ENCODE measurements at regions not wholly inside any gene's neighbourhood (a gene's known extent, or its start where the extent isn't known, plus 50 kb on each side); places are given as distances from the start of the nearest gene placed in this dataset.

DNA sequence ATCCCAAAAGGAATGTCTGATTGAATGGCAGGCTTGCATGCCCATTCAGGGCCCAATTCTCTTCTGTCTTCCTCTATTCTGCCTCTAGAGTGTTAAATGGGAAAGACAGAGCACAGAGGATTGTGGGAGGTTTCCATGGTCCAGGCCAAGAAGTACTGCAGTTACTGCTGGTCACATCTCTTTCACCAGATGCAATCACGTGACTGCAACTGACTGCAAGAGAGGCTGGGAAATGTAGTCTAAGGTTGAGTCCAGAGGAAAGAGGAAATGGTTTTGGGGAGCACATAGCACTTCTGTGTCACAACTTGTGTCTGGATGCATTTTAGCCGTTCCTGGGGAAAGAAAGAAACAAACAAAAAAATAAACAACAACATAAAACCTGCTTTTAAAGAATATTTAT is 336.4 kb upstream of the BTBD3 start:
- no peak for DNase-seq (ENCODE audit: low read depth)

DNA sequence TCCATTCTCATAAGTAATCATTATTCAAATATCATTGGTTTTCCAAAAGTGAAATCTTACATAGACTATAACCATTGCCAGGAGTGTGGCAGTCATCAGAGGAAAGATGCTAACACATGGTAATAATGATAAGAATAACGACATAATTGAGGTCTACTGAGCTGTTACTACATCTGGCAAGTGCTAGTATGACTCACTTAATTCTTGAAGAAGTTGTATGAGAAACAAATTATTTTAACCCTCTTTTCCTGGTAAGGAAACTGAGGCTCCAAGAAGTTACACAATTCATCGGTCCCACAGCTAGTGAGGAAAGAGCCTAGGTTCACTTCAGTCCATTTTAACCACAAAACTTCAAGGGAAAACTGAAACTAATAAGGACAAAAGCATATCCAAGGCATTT is 335.6 kb upstream of the BTBD3 start:
- no peak for DNase-seq (ENCODE audit: low read depth)

DNA sequence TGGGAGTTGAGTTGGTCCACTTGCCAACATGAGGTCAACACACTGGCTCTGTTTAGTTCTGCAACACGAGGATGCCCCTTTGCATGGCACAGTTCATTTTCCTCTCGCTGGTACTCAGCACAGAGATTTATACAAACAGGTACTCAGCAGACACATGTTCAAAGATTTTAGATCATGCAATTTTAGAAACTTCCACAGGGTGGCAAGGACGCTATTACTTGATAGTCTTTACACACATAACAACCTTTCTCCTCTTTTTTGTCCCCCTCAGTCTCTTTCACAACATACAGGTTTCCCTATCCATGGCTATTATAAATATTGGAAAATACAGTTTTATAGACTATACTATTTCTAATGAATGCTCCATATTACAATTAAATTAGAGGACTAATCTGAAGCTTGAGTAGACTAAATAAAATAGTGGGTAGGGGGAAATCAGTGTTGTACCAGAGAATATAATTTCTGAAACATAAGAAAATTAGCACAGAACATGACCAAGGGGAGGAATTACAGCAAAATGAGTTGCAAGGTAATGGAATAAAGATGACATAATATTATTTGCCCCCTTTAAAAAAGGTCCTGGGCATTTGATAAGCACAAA is 331.8 kb upstream of the BTBD3 start:
- peak; percentile 6 for DNase-seq (ENCODE audit: low read depth)

DNA sequence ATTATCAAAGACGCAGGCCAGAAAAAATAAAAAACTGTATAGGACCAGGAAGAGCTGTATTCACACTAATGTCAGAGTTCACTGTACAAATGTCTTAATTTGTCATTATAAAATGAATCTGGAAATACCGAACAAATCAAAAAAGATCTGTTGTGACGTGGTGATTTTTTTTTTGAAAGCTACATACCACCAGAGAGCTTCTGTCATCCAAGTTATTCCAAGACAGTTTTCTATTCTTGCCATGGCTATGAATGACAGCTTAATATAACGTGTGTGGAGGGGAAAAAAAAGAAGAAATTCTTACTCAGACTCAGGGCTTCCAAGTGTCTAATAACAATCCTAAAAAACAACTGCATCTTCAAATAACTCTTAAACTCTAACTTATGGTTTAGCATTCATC is 328.8 kb upstream of the BTBD3 start:
- DNase-seq (ENCODE audit: low read depth) = no peak

DNA sequence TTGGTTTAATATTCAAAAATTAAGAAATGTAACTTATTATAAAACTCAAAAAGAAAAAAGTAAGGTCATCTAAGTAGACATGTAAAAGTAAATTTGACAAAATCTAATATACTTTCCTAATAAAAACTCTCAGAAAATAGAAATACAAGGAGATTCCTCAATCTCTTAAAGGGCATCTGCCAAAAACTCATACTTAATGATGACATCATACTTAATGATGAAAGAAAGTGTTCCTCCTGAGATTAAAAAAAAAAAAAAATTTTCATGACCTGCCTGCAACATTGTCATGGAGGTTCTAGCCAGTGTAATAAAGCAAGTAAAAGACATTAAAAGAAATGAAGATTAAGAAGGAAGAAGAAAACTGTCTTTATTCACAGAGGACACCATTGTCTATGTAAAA is 325.7 kb upstream of the BTBD3 start:
- DNase-seq (ENCODE audit: low read depth) = no peak

GRCh38 chr20:11604339-11604738 is 313.4 kb upstream of the BTBD3 start:
- no peak for DNase-seq (ENCODE audit: low read depth)

- DNase-seq (ENCODE audit: low read depth) = no peak
Measured at GRCh38 chr20:11607047-11607446, 310.6 kb upstream of the BTBD3 start.

- DNase-seq (ENCODE audit: low read depth) = no peak
Measured at GRCh38 chr20:11608736-11609135, 309.0 kb upstream of the BTBD3 start.

DNA sequence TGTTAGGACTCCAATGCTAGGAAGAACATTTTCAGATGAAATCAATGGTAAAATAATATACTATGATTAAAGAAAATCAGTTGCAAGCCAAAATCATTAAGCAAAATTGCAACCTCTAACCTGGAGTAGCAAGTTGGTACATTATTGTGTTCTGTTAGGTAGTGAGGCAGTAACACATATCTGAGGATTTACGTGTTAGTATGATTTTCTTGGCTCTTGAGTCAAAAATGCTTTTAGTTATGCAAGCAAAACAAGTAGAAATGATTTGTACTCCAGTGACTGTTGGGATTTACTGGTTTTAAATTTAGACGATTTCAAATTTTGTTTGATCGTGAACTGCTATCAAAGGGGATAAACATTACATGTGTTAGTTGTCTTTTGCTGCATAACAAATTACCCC is 293.0 kb upstream of the BTBD3 start:
- DNase-seq (ENCODE audit: low read depth) = no peak

GRCh38 chr20:11626551-11626950 is 291.1 kb upstream of the BTBD3 start:
- DNase-seq (ENCODE audit: low read depth) = no peak

DNA sequence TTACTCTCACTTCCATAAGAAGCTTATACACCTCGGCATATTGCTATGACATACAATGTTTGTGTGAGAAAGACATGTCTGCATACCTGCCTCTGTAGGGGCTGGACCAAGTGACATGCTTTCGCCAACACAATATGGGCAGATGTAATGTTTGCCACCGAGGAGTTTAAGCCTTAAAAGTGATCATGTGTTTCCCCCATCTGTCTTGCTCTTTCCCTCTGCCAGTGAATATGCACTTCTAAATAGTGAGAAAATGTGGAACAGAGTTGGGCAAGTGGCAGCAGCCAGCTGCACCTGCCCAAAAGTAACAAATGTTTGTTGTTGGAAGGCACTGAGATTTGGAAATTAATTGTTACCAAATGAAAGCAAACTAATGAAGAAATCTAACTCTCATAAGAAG is 274.8 kb upstream of the BTBD3 start:
- DNase-seq (ENCODE audit: low read depth) = no peak

DNA sequence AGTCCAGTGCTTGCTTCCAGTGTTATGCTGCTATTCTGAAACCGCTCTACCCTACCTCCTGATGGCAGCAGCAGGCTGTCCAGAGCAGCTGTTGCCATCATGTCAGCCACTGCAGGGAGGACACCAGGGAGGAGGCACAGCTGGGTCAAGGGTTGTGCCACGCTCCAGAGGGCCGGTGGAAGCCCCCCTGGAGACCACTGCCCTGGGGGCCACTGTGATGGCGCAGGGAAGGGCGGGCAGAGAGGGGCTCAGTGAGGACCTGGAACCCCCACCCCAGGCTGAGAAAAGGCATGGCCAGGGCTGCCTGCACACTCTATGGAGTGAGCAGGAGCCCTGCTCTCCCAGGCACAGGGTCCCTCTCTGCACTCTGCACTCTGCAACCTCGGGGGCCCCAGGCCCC is 271.3 kb upstream of the BTBD3 start:
- DNase-seq (ENCODE audit: low read depth) = no peak

DNA sequence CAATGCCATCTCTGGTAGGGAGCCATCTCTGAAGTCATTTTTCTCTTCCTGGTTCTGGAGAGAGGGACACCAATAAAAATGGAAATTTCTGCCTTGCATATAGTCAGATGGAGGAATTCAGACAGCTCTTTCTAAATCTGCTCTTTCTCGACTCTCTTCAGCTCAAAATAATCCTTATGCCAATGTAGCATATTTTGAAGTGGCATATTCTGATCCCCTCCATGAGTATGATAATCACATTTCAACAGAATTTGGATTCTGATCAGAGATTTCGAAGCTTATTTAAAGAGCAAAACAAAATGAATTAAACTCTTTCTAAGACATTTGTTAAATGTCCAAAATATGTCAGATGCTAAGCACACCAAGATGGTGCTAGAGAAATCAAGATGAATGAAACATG is 267.1 kb upstream of the BTBD3 start:
- DNase-seq (ENCODE audit: low read depth) = no peak

DNA sequence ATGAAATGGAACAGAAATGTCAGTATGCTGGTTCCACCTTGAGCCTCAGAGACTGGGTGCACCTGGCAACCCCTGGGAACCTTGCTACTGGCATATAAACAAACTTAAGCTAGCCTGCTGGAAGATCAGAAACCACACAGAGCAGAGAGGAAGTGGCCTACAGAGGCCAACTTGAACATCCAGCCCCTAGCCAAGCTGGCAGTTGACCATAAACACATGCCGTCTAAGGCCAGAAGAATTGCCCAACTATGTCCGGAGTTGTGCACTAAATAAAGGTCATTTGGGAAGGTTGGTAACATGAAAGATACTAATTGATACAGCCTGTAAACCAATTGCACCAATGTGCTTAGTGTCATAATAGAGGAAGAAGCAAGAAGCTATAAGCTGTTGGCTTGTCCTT is 266.6 kb upstream of the BTBD3 start:
- DNase-seq (ENCODE audit: low read depth) = no peak

DNA sequence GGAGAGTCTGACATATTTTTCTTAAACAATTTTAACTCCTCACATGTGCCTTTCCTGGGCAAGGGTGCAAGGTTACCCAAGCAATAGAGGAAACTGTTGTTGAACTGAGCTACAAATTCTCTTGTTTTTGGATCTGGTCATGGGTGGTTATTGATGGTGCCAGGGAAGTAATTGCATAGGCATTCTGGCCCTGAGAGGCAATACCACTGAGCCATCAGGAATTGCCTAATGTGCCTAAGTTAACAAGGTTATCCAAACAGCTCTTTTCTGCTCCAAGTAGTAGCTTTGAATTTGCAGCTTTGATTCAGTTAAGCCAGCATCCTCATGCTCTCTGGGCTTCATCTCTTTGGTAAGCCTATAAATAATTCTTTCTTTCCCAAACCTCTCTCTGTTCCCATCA is 266.0 kb upstream of the BTBD3 start:
- no peak for DNase-seq (ENCODE audit: low read depth)

DNA sequence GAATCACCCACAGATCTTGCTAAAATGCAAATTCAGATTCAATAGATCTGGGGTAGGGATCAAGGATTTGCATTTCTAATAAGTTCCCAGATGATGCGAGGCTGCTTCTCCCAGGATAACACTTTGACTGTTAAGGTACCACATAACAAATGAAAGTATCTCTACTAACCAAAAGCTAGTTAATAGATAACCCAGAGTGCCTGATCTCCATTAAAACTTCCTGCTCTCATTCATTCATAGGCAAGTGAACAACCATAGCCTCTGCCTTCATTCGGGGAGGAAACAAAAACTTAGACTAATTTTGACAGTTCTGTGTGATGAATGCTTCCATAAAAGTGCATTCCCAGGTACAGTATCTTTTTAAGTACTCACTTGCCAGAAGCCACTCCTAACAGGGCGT is 265.6 kb upstream of the BTBD3 start:
- no peak for DNase-seq (ENCODE audit: low read depth)

- DNase-seq (ENCODE audit: low read depth) = no peak
Measured at GRCh38 chr20:11654766-11655165, 262.9 kb upstream of the BTBD3 start.

- no peak for DNase-seq (ENCODE audit: low read depth)
Measured at GRCh38 chr20:11660673-11661072, 257.0 kb upstream of the BTBD3 start.

GRCh38 chr20:11671015-11671511 is 246.6 kb upstream of the BTBD3 start:
- DNase-seq (ENCODE audit: low read depth) = no peak

GRCh38 chr20:11672959-11673358 is 244.7 kb upstream of the BTBD3 start:
- no peak for DNase-seq (ENCODE audit: low read depth)

GRCh38 chr20:11675920-11676629 is 241.6 kb upstream of the BTBD3 start:
- DNase-seq (ENCODE audit: low read depth) = no peak

GRCh38 chr20:11676630-11677287 is 240.9 kb upstream of the BTBD3 start:
- peak; percentile 8 for DNase-seq (ENCODE audit: low read depth)

DNA sequence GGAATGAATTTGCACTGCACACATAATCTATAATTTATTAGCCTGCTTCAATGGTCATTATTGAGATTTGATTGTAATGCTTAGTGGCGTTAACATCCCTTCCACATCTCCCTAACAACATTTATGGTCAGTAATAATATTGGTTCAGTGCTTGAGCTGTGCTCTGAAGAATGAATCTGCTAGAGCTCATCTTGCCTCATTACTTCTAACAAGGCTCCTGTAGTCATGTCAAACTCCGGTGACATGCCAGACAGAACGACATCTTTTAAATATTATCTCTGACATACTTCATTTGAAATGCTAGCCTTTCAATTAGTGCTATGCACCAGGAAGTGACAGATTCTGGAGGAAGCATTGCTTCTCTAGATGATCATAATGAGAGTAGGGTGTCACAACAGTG is 240.3 kb upstream of the BTBD3 start:
- no peak for DNase-seq (ENCODE audit: low read depth)

All from RPMI7951 (cell line).